ENCODE measurements at regions not wholly inside any gene's neighbourhood (a gene's known extent, or its start where the extent isn't known, plus 50 kb on each side); places are given as distances from the start of the nearest gene placed in this dataset.
"Not testable (repeated sequence)": the region's sequence is repeated elsewhere in the genome, so short reads cannot be mapped to it uniquely, and the experiment has no call there.

- CTCF ChIA-PET; H3K36me3 Mint-ChIP-seq (ENCODE audit: low read depth); H3K4me1 Mint-ChIP-seq (ENCODE audit: low read depth); DNase-seq; POLR2A ChIA-PET; H3K4me3 Mint-ChIP-seq; intact Hi-C loops (cut with micrococcal nuclease); ATAC-seq; H3K27ac Mint-ChIP-seq; H3K9me3 Mint-ChIP-seq; H3K27me3 Mint-ChIP-seq: not testable (repeated sequence)
These were observed 149.1 kb upstream of the EFCAB3 start for GRCh38 chr17:62231293-62231692.

- DNase-seq: peak; percentile 38
- H3K4me1 Mint-ChIP-seq (ENCODE audit: low read depth); intact Hi-C loops (cut with micrococcal nuclease); H3K36me3 Mint-ChIP-seq (ENCODE audit: low read depth); POLR2A ChIA-PET; H3K27me3 Mint-ChIP-seq; H3K9me3 Mint-ChIP-seq; H3K4me3 Mint-ChIP-seq; ATAC-seq; H3K27ac Mint-ChIP-seq: not testable (repeated sequence)
- peak; percentile 25 for TF ChIP-seq CTCF (IDR thresholded peaks at IDR 0.05)
- CTCF ChIA-PET: interaction anchor here (0.7 kb wide), 1 partner anchor 70 kb away, joined by 3 read pairs; no protein-coding TSS in a partner anchor
These were observed 153.6 kb upstream of the EFCAB3 start for GRCh38 chr17:62226610-62227240.

GRCh38 chr17:62223585-62223984 lies 156.8 kb upstream of the EFCAB3 start:
- DNase-seq; H3K9me3 Mint-ChIP-seq; POLR2A ChIA-PET; H3K4me3 Mint-ChIP-seq; H3K4me1 Mint-ChIP-seq (ENCODE audit: low read depth); H3K27me3 Mint-ChIP-seq; ATAC-seq; CTCF ChIA-PET; H3K27ac Mint-ChIP-seq; intact Hi-C loops (cut with micrococcal nuclease); H3K36me3 Mint-ChIP-seq (ENCODE audit: low read depth): not testable (repeated sequence)

GRCh38 chr17:62219221-62219899 lies 154.3 kb upstream of the MED13 start:
- no peak overlapping the region for H3K4me3 Mint-ChIP-seq
- CTCF ChIA-PET: no interaction called here

GRCh38 chr17:62216847-62217246 lies 151.8 kb upstream of the MED13 start:
- no peak for TF ChIP-seq CTCF (IDR thresholded peaks at IDR 0.05)
- DNase-seq: no peak
- Mint-ChIP-seq H3K27me3 (peaks cover 4% of the 10 kb centered on the region), H3K4me1 (ENCODE audit: low read depth) (no peaks in the 10 kb centered on the region), H3K27ac (no peak overlapping the region), H3K36me3 (ENCODE audit: low read depth) (no peaks in the 10 kb centered on the region), H3K4me3 (no peak overlapping the region), H3K9me3 (peaks cover 2% of the 10 kb centered on the region)
- intact Hi-C loops (cut with micrococcal nuclease): no loop called here
- POLR2A ChIA-PET: no interaction called here
- CTCF ChIA-PET: no interaction called here
- ATAC-seq: no peak

More at GRCh38 chr17:62219221-62219899, 154.3 kb upstream of the MED13 start:
- Mint-ChIP-seq H3K27me3 (peaks cover 4% of the 10 kb centered on the region), H3K27ac (no peak overlapping the region), H3K36me3 (ENCODE audit: low read depth) (no peaks in the 10 kb centered on the region), H3K9me3 (peaks cover 2% of the 10 kb centered on the region), H3K4me1 (ENCODE audit: low read depth) (no peaks in the 10 kb centered on the region)
- ATAC-seq (no peak), DNase-seq (no peak)
- no peak for TF ChIP-seq CTCF (IDR thresholded peaks at IDR 0.05)
- intact Hi-C loops (cut with micrococcal nuclease): no loop called here
- POLR2A ChIA-PET: interaction anchor here (0.6 to 0.7 kb wide), 2 partner anchors 188 to 1206 kb away, joined by 3 read pairs; no protein-coding TSS in a partner anchor

- CTCF ChIA-PET; H3K36me3 Mint-ChIP-seq (ENCODE audit: low read depth); DNase-seq; H3K9me3 Mint-ChIP-seq; ATAC-seq; H3K27me3 Mint-ChIP-seq; POLR2A ChIA-PET; H3K27ac Mint-ChIP-seq; H3K4me1 Mint-ChIP-seq (ENCODE audit: low read depth); intact Hi-C loops (cut with micrococcal nuclease); H3K4me3 Mint-ChIP-seq: not testable (repeated sequence)
These were observed 150.8 kb upstream of the MED13 start for GRCh38 chr17:62215891-62216290.

Measured in activated CD8-positive, alpha-beta T cell treated with anti-CD3 and anti-CD28 coated beads for 36 hours (primary cell).